Activated T-helper 2 cell treated with anti-CD3 and anti-CD28 coated beads, Interferon-gamma antibody, Interleukin-2, Interleukin-4, amounts not matched to agents 10 μg/mL and 5 μg/mL and 100 μg/mL, durations not matched to agents 14 hours and 24 hours and 36 hours (primary cell): ENCODE measurements at regions not wholly inside any gene's neighbourhood (a gene's known extent, or its start where the extent isn't known, plus 50 kb on each side); places are given as distances from the start of the nearest gene placed in this dataset.

Source experiments
- DNase-seq: peaks from one replicate; pipeline ENCODE4 v3.0.0; 2021; ENCODE audit warnings: low spot score
- H3K27ac Mint-ChIP-seq: one replicate; pipeline ENCODE4 v1.8.0; 2021; ENCODE audit warnings: mixed read lengths
- H3K27me3 Mint-ChIP-seq: one replicate; pipeline ENCODE4 v1.8.0; 2021; ENCODE audit warnings: low read depth, mixed read lengths
- H3K36me3 Mint-ChIP-seq: one replicate; pipeline ENCODE4 v1.8.0; 2021; ENCODE audit warnings: low read depth, mixed read lengths
- H3K4me1 Mint-ChIP-seq: one replicate; pipeline ENCODE4 v1.8.0; 2021; ENCODE audit warnings: low read depth, mixed read lengths
- H3K4me3 Mint-ChIP-seq: one replicate; pipeline ENCODE4 v1.8.0; 2021; ENCODE audit warnings: low read depth, mild to moderate bottlenecking, moderate library complexity, mixed read lengths
- H3K9me3 Mint-ChIP-seq: one replicate; pipeline ENCODE4 v1.8.0; 2021; ENCODE audit warnings: mixed read lengths
- intact Hi-C: fragments of 100-400 bp; cut with micrococcal nuclease; formaldehyde crosslinking; loops from one replicate; pipeline ENCODE4 v1.15.1; 2023

DNA sequence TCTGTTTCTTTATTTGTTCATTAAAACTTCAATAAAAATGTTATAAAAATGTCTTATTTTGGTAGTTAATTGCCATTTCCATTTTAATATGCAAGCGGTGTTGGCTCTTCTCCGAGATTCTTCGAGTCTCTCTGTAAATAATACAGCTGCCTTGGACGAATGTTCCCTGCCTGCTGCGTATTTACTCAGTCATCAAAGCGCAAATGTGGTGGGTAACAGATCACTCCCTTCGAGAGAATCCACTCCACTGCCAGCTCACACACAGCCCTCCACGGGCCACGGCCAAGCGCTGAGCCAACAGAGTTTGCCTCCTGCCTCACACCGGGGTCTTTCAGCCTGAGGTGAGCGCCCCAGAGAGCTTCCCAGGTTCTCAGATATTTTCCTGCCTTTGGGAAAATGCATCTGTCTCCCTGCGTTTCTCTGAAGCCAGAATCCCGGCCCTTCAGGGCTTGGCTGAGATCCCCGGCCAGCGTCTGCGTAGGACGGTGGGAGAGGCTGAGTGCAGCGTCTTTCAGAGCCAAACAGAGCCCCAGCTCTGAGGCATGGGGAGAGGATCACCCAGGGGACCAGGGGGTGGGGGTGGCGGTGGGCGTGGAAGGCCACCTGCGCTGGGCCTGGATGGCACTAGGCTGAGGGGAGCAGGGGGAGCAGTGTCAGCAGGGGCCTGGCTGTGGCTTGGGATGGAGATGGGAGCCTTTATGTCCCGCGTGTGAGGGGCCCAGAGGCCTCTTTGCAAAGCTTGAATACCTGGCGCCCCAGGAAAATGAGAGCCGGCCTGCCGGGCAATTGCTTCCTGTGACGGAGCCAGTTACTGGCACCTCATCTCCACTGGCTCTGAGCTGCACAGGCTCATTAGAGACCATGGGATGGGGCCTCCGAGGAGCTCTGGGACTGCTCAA, 248.7 kb downstream of the RBFOX3 start:
- Mint-ChIP-seq H3K4me1 (no peaks in the 10 kb centered on the region), H3K27me3 (no peaks in the 10 kb centered on the region), H3K9me3 (no peaks in the 10 kb centered on the region), H3K4me3 (no peak overlapping the region), H3K27ac (no peak overlapping the region), H3K36me3 (no peaks in the 10 kb centered on the region)
- DNase-seq: no peak
- intact Hi-C loops: no loop called here

DNA sequence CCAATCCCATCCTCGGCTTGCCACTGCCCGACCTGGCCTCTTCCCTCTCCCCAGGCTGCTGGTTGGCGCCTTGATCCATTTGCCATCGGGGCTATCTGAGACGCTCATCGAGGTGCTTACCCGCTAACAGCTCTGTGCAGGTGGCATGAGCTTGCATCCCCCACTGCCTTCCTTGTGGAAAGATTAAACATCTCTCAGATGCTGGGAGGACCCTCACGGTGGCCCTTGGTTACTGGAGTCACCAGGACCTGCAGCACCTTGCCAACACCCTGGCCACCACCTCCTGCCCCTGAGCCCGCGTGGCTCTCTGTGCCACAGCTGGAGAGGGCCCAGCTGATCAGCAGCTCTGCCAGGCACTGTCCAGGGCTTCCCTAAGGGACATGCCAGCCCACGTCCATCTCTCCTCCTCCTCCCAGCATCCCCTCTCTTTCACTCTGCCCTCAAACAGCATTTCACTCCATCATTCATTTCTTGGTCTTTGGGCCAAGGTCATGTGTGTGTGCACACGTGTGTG, 249.6 kb downstream of the RBFOX3 start:
- DNase-seq: no peak
- Mint-ChIP-seq H3K27ac (no peak overlapping the region), H3K9me3 (no peaks in the 10 kb centered on the region), H3K27me3 (no peaks in the 10 kb centered on the region), H3K4me3 (no peak overlapping the region), H3K36me3 (no peaks in the 10 kb centered on the region), H3K4me1 (no peaks in the 10 kb centered on the region)
- intact Hi-C loops: no loop called here

DNA sequence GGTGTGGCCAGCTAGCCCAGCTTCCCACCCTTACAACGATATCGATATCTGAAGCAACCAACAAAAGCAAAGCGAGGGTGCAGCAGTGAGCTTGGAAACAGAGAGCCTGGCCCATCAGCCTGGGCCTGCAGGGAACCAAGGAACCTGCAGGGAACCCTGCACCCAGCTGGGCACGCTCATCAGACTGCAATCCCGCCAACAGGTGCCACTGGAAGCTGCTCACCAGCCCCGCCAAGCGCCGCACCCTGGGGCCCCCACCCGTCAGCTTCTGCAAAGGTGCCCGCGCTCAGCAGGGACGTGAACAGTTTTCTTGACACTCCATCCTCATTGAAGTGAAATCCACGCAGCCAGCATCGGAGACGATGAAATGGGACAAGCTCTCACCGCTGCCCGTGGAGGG, 250.7 kb downstream of the RBFOX3 start:
- DNase-seq: no peak
- no peaks in the 10 kb centered on the region for H3K36me3 Mint-ChIP-seq
- intact Hi-C loops: no loop called here

DNA sequence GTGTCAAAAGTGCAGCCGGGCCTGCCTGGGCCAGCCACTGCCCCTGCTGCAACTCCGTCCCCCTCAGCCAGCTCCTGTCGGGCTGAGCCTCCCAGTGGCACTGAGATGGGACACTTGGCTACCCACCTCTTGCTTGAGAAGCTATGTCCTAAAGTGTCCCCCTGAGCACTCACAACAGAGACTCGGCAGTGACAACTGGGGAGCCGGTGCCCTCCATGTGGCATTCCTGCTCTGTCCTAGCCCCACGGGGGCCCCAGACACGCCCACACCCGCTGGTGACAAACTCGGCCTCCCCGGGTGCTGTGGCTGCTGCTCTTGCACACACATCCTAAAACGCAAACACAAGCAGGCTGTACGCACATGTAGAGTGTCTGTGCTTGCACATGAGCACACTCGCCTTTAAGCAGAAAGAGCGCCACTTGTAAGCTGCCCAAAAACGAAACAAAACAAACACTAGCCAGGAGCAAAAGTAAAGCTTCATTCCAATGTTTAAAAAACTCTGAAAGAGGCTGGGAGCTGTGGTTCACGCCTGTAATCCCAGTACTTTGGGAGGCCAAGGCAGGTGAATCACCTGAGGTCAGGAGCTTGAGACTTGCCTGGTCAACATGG, 253.9 kb downstream of the RBFOX3 start:
- peaks cover 5% of the 10 kb centered on the region for H3K9me3 Mint-ChIP-seq
- H3K27ac Mint-ChIP-seq: no peak overlapping the region
- DNase-seq: no peak
- no peaks in the 10 kb centered on the region for H3K27me3 Mint-ChIP-seq
- no peaks in the 10 kb centered on the region for H3K4me1 Mint-ChIP-seq
- intact Hi-C loops: no loop called here
- H3K36me3 Mint-ChIP-seq: no peaks in the 10 kb centered on the region
- H3K4me3 Mint-ChIP-seq: no peak overlapping the region

More for the DNA sequence above, 250.7 kb downstream of the RBFOX3 start:
- H3K9me3 Mint-ChIP-seq: no peaks in the 10 kb centered on the region
- H3K4me1 Mint-ChIP-seq: no peaks in the 10 kb centered on the region
- H3K27ac Mint-ChIP-seq: no peak overlapping the region
- no peak overlapping the region for H3K4me3 Mint-ChIP-seq
- H3K27me3 Mint-ChIP-seq: no peaks in the 10 kb centered on the region

DNA sequence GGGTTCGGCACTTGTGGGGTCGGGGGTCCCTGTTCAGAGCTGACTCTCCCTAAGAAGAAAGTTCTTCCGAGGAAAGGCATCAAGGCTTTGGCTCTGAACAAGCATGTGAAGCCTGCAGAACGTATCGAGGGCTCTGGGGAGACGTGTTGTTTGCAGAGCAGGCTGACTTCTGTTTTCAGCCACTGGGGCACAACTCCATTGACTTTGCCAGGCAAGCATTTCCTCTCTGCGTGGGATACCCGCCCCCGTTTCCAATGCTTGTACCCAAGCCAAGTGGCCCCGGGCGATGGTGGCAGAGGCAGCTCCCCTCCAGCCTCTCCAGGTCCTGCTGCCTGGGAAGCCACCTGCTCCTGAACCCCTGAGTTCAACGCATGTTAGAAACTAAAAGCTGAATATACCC, 255.7 kb downstream of the RBFOX3 start:
- Mint-ChIP-seq H3K27me3 (no peaks in the 10 kb centered on the region), H3K9me3 (peaks cover 5% of the 10 kb centered on the region), H3K4me1 (no peaks in the 10 kb centered on the region), H3K4me3 (no peak overlapping the region), H3K27ac (no peak overlapping the region), H3K36me3 (no peaks in the 10 kb centered on the region)
- intact Hi-C loops: no loop called here
- DNase-seq: no peak

DNA sequence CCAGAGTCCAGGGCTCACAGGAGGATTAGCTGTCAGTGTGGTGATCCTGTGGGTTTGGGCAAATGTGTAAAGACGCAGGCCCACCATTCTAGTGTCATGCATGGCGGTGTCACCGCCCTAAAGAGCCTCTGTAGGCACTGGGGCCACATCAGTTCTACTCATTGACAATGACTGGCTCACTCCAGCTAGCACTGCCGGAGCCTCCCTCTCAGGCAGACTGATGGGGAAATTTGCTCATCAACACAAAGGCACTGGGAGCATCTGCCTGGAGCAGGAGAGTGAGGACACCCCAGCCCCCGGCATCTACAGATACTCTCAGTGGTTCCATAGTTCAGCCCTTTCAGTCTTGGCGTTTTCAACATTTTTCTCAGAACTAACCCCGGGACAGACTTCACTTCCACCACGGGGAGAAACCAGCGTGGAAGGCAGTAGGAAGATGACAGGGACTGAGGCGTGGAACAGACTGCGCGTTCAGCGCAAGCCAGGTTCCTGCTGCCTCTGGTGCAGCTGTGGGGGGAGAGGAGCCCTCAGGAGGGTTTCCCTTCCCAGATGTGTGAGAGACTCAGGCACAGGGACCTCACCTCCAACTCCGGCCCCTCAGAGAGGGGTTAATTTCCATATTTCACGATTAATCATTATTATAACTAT, 256.6 kb downstream of the RBFOX3 start:
- Mint-ChIP-seq H3K36me3 (no peaks in the 10 kb centered on the region), H3K27me3 (no peaks in the 10 kb centered on the region), H3K9me3 (peaks cover 5% of the 10 kb centered on the region), H3K4me3 (no peak overlapping the region), H3K27ac (no peak overlapping the region), H3K4me1 (no peaks in the 10 kb centered on the region)
- intact Hi-C loops: no loop called here
- DNase-seq: no peak

DNA sequence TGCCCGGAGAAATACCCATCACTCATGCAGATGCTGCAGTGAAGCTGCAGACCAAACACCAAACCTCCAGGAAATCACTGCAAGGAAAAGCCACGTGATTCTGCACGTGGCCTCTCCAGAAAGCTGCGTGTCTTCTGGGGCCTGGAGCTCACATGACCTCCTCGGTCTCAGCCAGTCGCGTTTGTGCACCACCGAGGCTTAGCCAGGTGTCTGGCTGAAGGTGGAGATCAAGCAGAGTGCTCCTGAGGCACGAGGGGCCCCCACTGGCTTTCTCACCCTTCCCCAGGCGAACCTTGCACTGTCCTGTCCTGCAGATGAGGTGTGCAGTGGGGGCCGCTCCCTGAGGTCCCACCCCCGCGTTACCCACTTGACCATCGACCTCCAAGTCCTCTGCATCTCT, 257.3 kb downstream of the RBFOX3 start:
- Mint-ChIP-seq H3K27ac (no peak overlapping the region), H3K27me3 (peaks cover 2% of the 10 kb centered on the region), H3K4me3 (no peak overlapping the region), H3K9me3 (peaks cover 5% of the 10 kb centered on the region), H3K36me3 (no peaks in the 10 kb centered on the region), H3K4me1 (no peaks in the 10 kb centered on the region)
- intact Hi-C loops: no loop called here
- no peak for DNase-seq

DNA sequence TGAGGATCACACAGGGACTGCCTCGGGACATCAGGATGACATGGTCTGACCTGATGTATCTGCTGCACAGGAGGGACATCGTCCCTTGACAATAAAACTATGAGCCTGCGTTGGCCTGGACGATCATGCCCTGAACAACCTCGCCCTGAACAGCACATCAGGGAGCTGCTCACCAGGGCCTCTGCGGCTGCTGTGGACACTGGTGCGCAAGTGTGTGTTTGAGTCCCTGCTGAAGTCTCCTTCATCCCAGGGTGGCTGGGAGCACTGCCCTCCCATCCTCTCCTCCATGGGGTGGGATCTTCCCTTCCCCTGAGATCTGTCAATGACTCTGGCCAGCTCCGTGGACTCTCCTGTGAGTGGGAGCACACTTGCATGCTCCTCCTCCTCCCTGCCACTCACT, 257.8 kb downstream of the RBFOX3 start:
- intact Hi-C loops: no loop called here
- no peak for DNase-seq
- H3K4me3 Mint-ChIP-seq: no peak overlapping the region

DNA sequence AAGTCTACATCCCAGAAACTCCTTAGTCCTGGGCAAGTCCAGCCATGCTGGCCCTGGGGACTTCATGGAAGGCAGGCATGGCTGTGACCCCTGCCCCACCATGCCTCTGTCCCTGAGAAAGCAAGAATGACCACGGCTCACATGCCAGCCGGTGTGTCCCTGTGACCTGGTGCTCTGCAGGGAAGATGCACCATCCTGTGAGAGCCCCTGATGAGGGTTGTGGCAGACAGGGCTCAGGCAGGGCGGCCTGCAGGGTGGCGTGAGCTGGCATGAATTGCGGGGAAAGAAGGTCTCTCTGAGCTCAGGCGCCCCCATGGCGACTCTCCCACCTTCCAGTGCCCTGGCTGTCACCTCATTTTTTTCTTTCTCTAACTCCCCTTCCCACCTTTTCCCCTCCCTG, 260.3 kb downstream of the RBFOX3 start:
- intact Hi-C loops: no loop called here
- peaks cover 5% of the 10 kb centered on the region for H3K9me3 Mint-ChIP-seq
- no peaks in the 10 kb centered on the region for H3K4me1 Mint-ChIP-seq
- H3K27ac Mint-ChIP-seq: no peak overlapping the region
- no peaks in the 10 kb centered on the region for H3K36me3 Mint-ChIP-seq
- peaks cover 10% of the 10 kb centered on the region for H3K27me3 Mint-ChIP-seq
- H3K4me3 Mint-ChIP-seq: no peak overlapping the region
- DNase-seq: no peak

More for the DNA sequence above, 257.8 kb downstream of the RBFOX3 start:
- no peak overlapping the region for H3K27ac Mint-ChIP-seq
- H3K36me3 Mint-ChIP-seq: no peaks in the 10 kb centered on the region
- peaks cover 2% of the 10 kb centered on the region for H3K27me3 Mint-ChIP-seq
- H3K9me3 Mint-ChIP-seq: peaks cover 5% of the 10 kb centered on the region
- H3K4me1 Mint-ChIP-seq: no peaks in the 10 kb centered on the region

DNA sequence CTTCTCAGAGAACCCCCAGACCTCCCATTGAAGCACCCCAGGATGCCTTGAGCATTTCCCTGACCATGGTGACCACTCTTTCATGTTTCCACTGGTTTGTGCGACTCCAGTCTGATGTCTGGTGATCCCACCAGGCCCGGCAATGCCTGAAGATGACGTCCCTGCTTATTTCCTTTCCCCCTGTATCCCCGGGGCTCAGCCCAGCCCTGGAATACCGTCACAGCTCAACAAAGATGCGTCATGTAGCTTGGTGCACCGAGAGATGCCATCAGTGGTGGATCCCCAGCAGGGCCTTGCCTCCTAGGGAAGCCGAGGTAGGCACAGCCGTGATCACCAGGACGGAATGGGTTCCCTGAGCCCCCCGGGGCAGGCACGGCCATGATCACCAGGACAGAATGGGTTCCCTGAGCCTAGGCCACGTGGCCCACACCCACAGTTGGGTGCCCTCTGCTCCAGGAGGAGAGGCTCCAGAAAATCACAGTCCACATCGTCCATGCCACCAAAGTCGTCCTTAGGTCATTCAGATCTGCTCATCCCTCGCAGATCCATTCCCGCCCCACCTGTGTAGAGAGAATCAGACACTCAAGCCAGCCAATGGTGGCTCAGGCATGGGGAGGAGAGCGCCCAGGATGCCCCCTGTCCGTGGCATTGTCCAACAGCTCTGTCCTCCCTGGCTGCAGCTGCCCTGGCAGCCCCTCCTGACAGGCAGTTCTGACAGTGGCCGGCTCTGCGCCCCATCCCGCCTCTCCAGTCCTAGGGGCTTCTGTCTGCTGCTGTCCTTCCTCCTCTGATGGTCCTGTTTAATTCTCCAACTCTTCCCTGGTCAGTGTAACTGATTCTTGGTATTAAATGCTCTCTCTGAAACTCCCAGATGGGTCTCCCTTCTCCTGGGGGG, 261.1 kb downstream of the RBFOX3 start:
- Mint-ChIP-seq H3K36me3 (no peaks in the 10 kb centered on the region), H3K4me1 (no peaks in the 10 kb centered on the region), H3K9me3 (peaks cover 5% of the 10 kb centered on the region), H3K27ac (no peak overlapping the region), H3K4me3 (no peak overlapping the region), H3K27me3 (peaks cover 15% of the 10 kb centered on the region)
- intact Hi-C loops: no loop called here
- no peak for DNase-seq

DNA sequence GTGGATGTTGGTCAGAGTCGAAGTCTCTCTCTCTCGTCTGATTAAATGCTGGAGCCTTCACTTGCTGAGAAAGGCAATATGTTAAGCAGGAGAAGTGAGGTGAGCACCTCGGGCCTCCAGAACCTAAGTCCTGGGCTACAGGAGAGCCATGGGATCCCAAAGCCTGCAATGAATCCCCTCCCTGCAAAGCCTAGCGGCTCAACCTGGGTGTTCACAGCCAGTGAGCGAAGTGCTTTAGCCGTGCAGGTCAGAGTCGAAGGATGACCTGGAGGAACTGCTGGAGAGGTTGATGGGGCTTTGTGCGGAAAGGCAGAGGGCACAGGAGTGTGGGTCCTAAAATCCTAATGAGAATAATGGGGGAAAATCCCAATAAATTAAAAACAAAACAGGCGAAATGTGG, 267.8 kb downstream of the ENGASE start:
- DNase-seq: no peak
- Mint-ChIP-seq H3K9me3 (no peaks in the 10 kb centered on the region), H3K36me3 (no peaks in the 10 kb centered on the region), H3K4me3 (no peak overlapping the region), H3K27ac (no peak overlapping the region), H3K27me3 (peaks cover 12% of the 10 kb centered on the region), H3K4me1 (no peaks in the 10 kb centered on the region)
- intact Hi-C loops: no loop called here

DNA sequence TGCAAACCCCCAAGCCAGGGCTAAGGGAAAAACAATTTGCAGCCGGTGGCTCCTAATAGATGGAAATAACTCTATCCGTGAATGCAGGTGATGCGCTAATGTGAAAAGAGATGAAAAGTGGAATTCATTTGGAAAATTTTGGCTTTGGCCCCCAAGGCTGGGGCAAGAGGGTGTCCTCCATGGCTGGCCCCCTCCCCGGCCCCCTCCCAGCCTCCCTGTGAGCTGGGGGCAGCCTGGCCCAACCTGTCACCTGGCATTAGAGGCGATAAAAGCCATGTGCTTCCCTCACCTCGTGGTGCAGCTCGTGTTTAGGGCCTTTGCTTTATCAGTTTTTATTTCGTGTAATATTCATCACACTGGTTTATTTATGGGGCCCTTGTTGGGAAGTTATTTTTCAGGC, 267.2 kb downstream of the ENGASE start:
- Mint-ChIP-seq H3K4me1 (no peaks in the 10 kb centered on the region), H3K27ac (no peak overlapping the region), H3K27me3 (peaks cover 8% of the 10 kb centered on the region), H3K9me3 (no peaks in the 10 kb centered on the region), H3K4me3 (no peak overlapping the region), H3K36me3 (no peaks in the 10 kb centered on the region)
- DNase-seq: no peak
- intact Hi-C loops: no loop called here
